Activated naive CD4-positive, alpha-beta T cell treated with anti-CD3 and anti-CD28 coated beads for 36 hours (primary cell): ENCODE measurements at regions not wholly inside any gene's neighbourhood (a gene's known extent, or its start where the extent isn't known, plus 50 kb on each side); places are given as distances from the start of the nearest gene placed in this dataset.

Experiments used
- CTCF ChIA-PET: fragments of 350-600 bp; sonication (Branson Sonifier 250); formaldehyde crosslinking; loops from one replicate; lab custom pipeline; 2021; ENCODE audit warnings: antibody characterized with exemption; lab: Charles Lee
- DNase-seq: peaks from one replicate; pipeline ENCODE4 v3.0.0-alpha.2; 2020
- H3K27ac Mint-ChIP-seq: one replicate; pipeline ENCODE4 v1.8.0; 2021; ENCODE audit warnings: mild to moderate bottlenecking, mixed read lengths
- H3K27me3 Mint-ChIP-seq: one replicate; pipeline ENCODE4 v1.8.0; 2021; ENCODE audit warnings: low read depth, mixed read lengths
- H3K36me3 Mint-ChIP-seq: one replicate; pipeline ENCODE4 v1.8.0; 2021; ENCODE audit warnings: low read depth, mixed read lengths
- H3K4me1 Mint-ChIP-seq: one replicate; pipeline ENCODE4 v1.8.0; 2021; ENCODE audit warnings: low read depth, mixed read lengths
- H3K4me3 Mint-ChIP-seq: one replicate; pipeline ENCODE4 v1.8.0; 2021; ENCODE audit warnings: mild to moderate bottlenecking, moderate library complexity, mixed read lengths
- H3K9me3 Mint-ChIP-seq: one replicate; pipeline ENCODE4 v1.8.0; 2021; ENCODE audit warnings: mixed read lengths
- intact Hi-C: fragments of 100-400 bp; cut with micrococcal nuclease; formaldehyde crosslinking; loops from one replicate; pipeline ENCODE4 v1.15.1; 2023

DNA sequence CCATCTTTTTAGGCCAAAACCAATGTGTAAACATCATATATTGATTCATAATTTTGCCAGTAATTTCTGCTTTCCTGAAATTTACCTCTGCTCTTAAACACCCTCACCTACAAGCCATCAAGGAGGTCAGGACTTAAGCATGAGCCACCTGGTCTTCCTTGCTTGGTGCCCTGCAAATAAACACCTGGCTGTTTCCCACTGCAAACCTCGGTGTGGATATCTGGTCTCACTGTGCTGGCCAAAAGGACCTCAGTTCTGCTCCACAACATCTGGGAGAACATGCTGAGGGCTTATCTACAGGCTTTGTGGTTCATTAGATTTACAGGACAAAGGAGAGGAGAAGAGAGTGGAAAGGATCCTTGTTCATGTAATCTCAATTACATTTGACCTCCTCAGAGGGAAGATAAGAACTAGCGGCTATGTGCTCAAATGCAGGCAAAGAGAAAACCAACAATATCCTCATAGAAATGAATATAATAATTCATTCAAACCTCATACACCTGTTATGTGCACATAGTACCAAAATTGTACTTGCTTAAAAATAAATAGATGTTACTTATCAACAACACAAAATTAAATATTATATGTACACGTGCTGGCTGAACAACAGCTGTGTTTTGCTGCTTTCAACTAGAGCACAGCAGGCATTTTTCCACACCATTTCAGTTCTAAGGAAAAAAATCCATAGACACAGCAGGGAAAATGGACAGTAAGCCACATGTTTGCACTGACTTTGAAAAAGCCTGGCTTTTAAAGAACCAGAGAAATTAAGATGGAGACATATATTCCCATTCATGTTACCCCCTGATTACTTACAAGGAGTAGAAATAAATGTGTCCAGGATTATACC lies 465.1 kb downstream of the LPIN1 start:
- intact Hi-C loops = no loop called here
- CTCF ChIA-PET = no interaction called here
- peaks cover 7% of the 10 kb centered on the region for H3K4me1 Mint-ChIP-seq

DNA sequence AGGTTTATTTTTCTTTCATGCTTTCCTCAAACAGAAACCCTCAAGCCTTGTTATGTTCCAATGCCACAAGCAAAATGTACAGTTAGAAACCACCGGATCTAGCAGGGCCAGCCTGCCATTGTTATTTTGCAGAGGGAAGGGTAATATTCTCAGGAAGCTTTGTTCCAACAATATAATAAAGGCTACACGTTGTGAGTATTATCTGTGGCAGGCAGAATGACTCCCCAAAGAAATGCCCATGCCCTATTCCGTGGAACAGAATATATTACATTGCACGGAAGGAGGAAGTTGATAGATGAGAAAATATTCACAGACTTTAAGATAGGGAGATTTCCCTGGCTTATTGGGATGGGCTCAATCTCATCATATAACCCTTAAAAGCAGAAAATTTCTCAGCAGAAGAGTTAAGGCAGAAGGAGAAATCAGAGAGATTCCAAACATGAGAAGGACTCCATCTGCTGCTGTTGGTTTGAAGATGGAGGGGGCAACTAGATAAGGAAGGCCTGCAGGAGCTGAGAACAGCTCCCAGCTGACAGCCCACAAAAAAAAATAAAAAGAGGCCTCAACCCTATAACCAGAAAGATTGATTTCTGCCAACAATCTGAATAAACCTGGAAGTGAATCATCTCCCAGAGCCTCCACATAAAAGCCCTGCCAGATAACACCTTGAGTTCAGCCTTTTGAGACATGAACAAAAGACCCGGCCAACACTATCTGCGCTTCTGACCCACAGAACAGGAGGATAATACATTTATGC lies 466.6 kb downstream of the LPIN1 start:
- intact Hi-C loops = no loop called here
- peaks cover 7% of the 10 kb centered on the region for H3K4me1 Mint-ChIP-seq
- CTCF ChIA-PET = no interaction called here
- H3K27me3 Mint-ChIP-seq = no peaks in the 10 kb centered on the region
- H3K9me3 Mint-ChIP-seq = no peaks in the 10 kb centered on the region
- H3K36me3 Mint-ChIP-seq = no peaks in the 10 kb centered on the region
- no peak for DNase-seq
- no peak overlapping the region for H3K27ac Mint-ChIP-seq
- no peak overlapping the region for H3K4me3 Mint-ChIP-seq

More for the DNA sequence above, 465.1 kb downstream of the LPIN1 start:
- no peaks in the 10 kb centered on the region for H3K36me3 Mint-ChIP-seq
- no peaks in the 10 kb centered on the region for H3K9me3 Mint-ChIP-seq
- H3K27me3 Mint-ChIP-seq = no peaks in the 10 kb centered on the region
- no peak overlapping the region for H3K4me3 Mint-ChIP-seq
- no peak overlapping the region for H3K27ac Mint-ChIP-seq
- no peak for DNase-seq

DNA sequence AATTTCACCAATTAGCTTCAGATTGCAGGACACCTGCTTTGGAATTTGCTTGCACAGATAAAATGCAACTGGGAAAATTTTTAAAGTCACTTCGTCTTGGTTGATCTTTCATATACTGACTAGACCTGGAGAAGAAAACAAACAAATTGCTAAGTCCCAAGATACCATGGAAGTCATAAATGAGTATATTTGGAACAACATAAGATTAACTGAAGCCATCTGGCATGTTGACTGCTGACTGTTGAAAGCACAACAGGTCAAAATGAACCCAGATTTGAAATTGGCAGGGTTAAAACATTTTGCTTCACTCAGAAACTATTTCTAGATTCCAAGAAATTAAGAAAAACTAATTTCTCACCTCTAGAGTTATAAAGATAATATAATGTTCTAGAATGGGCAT lies 470.7 kb downstream of the LPIN1 start:
- intact Hi-C loops = no loop called here
- Mint-ChIP-seq H3K4me1 (peaks cover 7% of the 10 kb centered on the region), H3K27ac (no peak overlapping the region), H3K36me3 (peaks cover 2% of the 10 kb centered on the region), H3K27me3 (no peaks in the 10 kb centered on the region), H3K9me3 (peaks cover 3% of the 10 kb centered on the region), H3K4me3 (no peak overlapping the region)
- CTCF ChIA-PET = interaction anchor here (1.2 kb wide), 1 partner anchor 499 kb away, joined by 3 read pairs; the partner anchor contains the start of gene TRIB2
- DNase-seq = no peak

DNA sequence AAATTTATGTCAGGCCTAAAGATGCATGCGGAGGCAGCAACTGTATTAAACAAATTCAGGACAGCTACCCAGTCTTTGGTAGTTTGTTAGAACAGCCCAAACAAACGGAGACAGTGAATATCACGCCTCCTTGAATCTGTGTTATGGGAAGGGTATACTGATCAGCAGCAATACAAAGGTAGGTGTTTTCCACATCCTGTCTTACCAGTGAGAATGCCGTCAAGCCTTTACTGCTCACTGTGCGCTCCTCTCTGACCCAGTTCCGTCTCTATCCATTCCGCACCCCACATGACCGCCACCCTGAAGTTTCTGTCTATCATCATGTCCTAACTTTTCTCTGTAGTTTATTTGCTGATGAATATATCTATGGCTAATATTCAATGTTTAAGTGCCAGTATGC lies 473.3 kb downstream of the LPIN1 start:
- intact Hi-C loops = no loop called here
- Mint-ChIP-seq H3K27ac (no peak overlapping the region), H3K4me3 (no peak overlapping the region), H3K4me1 (no peaks in the 10 kb centered on the region), H3K36me3 (peaks cover 9% of the 10 kb centered on the region), H3K27me3 (no peaks in the 10 kb centered on the region), H3K9me3 (peaks cover 25% of the 10 kb centered on the region)
- DNase-seq = no peak
- CTCF ChIA-PET = no interaction called here

DNA sequence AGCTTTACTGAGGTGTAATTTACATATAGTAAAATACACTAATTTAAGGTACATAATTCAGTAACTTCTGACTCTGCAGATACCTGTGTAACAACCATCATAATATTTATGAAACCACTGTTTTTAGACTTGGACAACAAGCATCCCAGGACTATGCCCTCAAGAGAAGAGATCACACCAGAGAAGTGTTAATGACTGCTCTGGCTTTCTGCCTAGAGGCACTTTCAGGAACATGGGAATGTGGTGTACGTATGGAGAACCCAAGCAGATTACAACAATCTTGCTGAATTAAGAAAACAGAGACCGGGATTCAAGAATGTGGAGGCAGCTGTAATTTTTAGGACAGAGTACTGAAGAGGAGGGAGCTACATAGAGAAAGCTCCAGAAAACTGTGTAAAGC lies 475.2 kb downstream of the LPIN1 start:
- CTCF ChIA-PET = interaction anchor here (0.5 kb wide), 1 partner anchor 205 kb away, joined by 3 read pairs; no protein-coding TSS in a partner anchor
- Mint-ChIP-seq H3K4me1 (no peaks in the 10 kb centered on the region), H3K27ac (no peak overlapping the region), H3K36me3 (peaks cover 12% of the 10 kb centered on the region), H3K9me3 (peaks cover 30% of the 10 kb centered on the region), H3K4me3 (no peak overlapping the region), H3K27me3 (no peaks in the 10 kb centered on the region)
- intact Hi-C loops = no loop called here
- DNase-seq = no peak

DNA sequence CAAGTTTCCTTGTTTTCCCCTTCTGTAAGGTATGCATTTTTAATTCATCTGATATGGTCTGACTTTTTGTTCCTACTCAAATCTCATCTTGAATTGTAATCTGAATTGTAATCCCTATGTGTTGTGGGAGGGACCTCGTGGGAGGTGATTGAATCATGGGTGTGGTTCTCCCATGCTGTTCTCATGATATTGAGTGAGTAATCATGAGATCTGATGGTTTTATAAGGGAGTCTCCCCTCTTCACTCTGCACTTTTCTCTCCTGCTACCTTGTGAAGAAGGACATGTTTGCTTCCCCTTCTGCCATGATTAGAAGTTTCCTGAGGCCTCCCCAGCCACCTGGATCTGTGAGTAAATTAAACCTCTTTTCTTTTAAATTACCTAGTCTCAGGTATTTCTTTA lies 476.1 kb downstream of the LPIN1 start:
- DNase-seq = no peak
- Mint-ChIP-seq H3K27ac (no peak overlapping the region), H3K4me3 (no peak overlapping the region), H3K9me3 (peaks cover 30% of the 10 kb centered on the region), H3K4me1 (no peaks in the 10 kb centered on the region), H3K27me3 (no peaks in the 10 kb centered on the region), H3K36me3 (peaks cover 12% of the 10 kb centered on the region)
- intact Hi-C loops = no loop called here
- CTCF ChIA-PET = interaction anchor here (0.6 kb wide), 1 partner anchor 469 kb away, joined by 4 read pairs; no protein-coding TSS in a partner anchor

DNA sequence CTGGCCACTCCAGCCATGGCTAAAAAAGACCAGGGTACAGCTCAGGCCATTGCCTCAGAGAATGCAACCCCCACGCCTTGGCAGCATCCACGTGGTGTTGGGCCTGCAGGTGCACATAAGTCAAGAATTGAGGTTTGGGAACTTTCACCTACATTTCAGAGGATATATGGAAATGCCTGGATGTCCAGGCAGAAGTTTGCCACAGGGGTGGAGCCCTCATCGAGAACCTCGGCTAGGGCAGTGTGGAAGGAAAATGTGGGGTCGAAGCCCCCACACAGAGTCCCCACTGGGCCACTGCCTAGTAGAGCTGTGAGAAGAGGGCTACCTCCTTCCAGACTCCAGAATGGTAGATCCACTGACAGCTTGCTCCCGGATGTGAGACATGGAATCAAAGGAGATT lies 477.3 kb downstream of the LPIN1 start:
- CTCF ChIA-PET = interaction anchor here (0.7 kb wide), 1 partner anchor 115 kb away, joined by 3 read pairs; no protein-coding TSS in a partner anchor
- peak; percentile 10 for DNase-seq

DNA sequence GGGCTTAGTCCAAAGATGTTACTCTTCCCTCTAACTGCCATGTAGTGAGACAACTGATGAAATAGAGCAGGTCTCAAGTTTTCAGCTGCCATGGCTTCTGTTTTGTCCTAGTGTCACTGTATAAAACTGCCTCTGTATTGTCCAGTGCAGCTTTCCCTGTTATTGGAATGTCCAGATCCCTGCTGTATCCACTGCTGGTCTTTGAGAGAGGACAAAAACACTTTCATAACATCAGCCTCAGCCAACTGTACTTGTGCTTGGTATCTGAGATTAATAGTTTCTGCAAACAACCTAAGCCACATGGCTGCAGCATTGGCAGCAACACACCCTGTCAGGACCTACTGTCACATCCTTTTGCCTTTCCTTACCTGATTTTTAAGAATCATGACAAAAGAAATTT lies 480.2 kb downstream of the LPIN1 start:
- no peak overlapping the region for H3K4me3 Mint-ChIP-seq
- no peaks in the 10 kb centered on the region for H3K27me3 Mint-ChIP-seq
- peaks cover 30% of the 10 kb centered on the region for H3K9me3 Mint-ChIP-seq
- no peak for DNase-seq
- CTCF ChIA-PET = no interaction called here
- peaks cover 12% of the 10 kb centered on the region for H3K36me3 Mint-ChIP-seq
- intact Hi-C loops = no loop called here
- no peaks in the 10 kb centered on the region for H3K4me1 Mint-ChIP-seq
- no peak overlapping the region for H3K27ac Mint-ChIP-seq

More for the DNA sequence above, 477.3 kb downstream of the LPIN1 start:
- Mint-ChIP-seq H3K4me3 (no peak overlapping the region), H3K27me3 (no peaks in the 10 kb centered on the region), H3K27ac (no peak overlapping the region), H3K36me3 (peaks cover 12% of the 10 kb centered on the region), H3K9me3 (peaks cover 30% of the 10 kb centered on the region), H3K4me1 (no peaks in the 10 kb centered on the region)
- intact Hi-C loops = no loop called here

DNA sequence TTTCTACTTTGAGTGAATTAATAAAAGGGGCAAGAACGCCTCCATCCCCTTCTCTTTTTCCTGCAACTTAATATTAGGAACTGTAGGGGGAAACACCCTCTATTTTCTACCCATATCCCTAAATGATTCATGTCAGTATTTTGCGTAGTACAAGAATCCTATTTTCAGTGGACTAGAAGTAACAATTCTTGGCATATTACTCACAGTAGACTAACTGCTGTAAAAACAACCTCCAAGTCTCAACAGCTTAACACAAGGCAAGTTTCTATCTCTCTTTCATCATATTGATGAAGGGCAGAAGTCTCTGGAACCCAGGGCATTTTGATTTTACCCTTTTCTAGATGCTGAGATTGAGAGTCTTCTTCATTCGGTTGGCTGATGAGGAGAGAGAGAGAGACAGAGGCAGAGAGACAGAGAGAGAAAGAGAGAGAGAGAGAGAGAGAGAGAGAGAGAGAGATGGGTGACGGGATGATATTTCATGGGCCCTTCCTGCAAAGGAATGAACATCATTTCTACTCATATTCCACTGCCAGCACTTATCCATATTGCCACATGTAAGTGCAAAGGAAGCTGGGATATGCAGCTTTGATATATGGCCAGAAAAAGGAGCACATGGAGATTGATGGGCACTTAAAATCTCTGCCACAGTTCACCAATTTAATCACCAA lies 481.6 kb downstream of the LPIN1 start:
- intact Hi-C loops = no loop called here
- CTCF ChIA-PET = interaction anchor here (0.7 kb wide), 2 partner anchors 221 to 516 kb away, joined by 3 to 4 read pairs; no protein-coding TSS in a partner anchor

DNA sequence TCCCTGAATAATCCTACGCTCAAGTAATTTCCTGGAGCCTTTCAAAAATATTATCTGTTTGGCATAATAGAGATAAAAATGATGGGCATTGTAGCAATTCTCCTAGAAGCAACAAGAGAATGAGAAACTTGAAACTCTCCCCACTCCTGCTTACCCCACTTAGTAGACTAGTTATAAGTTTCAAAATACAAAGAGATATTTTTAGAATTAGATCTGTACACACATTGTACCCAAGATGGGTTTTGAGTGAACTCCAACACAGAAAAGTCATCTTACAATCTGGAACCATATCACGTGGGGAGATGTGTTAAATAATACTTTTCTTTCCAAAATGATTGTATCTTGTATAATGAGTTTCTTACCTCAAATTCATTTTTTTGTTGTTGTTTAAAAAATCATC lies 484.9 kb downstream of the LPIN1 start:
- Mint-ChIP-seq H3K27ac (no peak overlapping the region), H3K4me3 (no peak overlapping the region), H3K27me3 (no peaks in the 10 kb centered on the region), H3K4me1 (no peaks in the 10 kb centered on the region), H3K36me3 (no peaks in the 10 kb centered on the region), H3K9me3 (no peaks in the 10 kb centered on the region)
- DNase-seq = no peak
- intact Hi-C loops = no loop called here
- CTCF ChIA-PET = interaction anchor here (0.6 kb wide), 1 partner anchor 260 kb away, joined by 4 read pairs; no protein-coding TSS in a partner anchor

More for the DNA sequence above, 481.6 kb downstream of the LPIN1 start:
- Mint-ChIP-seq H3K9me3 (peaks cover 18% of the 10 kb centered on the region), H3K27ac (no peak overlapping the region), H3K4me3 (no peak overlapping the region), H3K4me1 (no peaks in the 10 kb centered on the region), H3K27me3 (no peaks in the 10 kb centered on the region), H3K36me3 (peaks cover 7% of the 10 kb centered on the region)
- no peak for DNase-seq

DNA sequence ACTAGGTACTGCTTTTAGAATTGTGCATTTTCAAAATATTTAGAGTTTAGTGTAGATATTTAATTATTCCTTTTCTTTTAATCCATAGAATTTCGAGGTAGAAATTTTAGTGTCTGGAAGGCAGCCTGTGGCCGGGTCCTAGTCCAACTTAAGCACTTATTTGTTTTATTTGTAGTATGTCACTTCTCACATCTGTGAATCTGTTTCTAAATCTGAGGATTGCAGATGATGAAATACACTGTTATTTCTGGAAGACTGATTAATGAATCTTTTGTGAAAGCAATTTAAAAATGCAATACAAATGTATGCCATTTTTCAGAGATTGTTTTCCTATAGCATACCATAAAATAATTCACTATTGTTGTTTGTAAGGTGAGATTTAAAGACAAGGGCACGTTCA lies 483.9 kb upstream of the TRIB2 start:
- H3K27me3 Mint-ChIP-seq = no peaks in the 10 kb centered on the region
- H3K36me3 Mint-ChIP-seq = no peaks in the 10 kb centered on the region
- CTCF ChIA-PET = no interaction called here
- no peaks in the 10 kb centered on the region for H3K4me1 Mint-ChIP-seq
- intact Hi-C loops = no loop called here
- no peak overlapping the region for H3K4me3 Mint-ChIP-seq
- H3K9me3 Mint-ChIP-seq = no peaks in the 10 kb centered on the region
- no peak overlapping the region for H3K27ac Mint-ChIP-seq
- no peak for DNase-seq
